ENCODE measurements at regions not wholly inside any gene's neighbourhood (a gene's known extent, or its start where the extent isn't known, plus 50 kb on each side); places are given as distances from the start of the nearest gene placed in this dataset.
"Not testable (repeated sequence)": the region's sequence is repeated elsewhere in the genome, so short reads cannot be mapped to it uniquely, and the experiment has no call there.

- no peak for DNase-seq (ENCODE audit: low read depth, low spot score)
Observed at GRCh38 chr11:71101046-71101445, 151.3 kb downstream of the SHANK2 start.

- DNase-seq (ENCODE audit: low read depth, low spot score): no peak
Observed at GRCh38 chr11:71098776-71099175, 153.6 kb downstream of the SHANK2 start.

GRCh38 chr11:71097506-71098240, 154.7 kb downstream of the SHANK2 start:
- no peak for DNase-seq (ENCODE audit: low read depth, low spot score)

DNA sequence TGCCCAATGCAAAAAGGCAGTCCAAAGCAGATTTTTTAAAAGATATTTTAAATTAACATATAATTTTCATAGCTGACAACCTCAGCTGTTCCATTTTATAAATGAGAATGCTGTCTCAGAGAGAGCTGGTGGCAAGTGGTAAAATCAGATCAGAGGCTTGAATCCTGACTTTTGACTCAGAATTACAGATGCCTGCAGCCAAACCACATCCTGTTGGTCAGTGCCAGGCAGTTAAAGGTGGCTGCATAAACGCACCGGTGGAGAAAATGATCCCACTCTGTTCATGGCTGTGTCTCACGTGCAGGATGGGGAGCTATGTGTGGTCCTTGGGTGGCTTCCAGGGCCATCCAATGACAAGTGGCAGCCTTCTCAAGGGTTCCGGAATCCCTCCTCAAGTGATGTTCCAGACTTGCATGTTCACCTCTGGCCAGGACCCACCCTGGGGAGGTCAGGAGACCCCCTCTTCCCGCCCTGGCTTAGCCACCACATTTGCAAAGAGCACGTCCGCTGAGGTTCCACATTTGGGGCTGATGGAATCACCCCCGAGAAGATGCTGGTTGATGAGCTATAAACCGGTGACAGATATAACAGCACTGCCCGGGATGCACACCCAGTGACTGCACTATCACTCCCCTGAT, 155.5 kb downstream of the SHANK2 start:
- no peak for DNase-seq (ENCODE audit: low read depth, low spot score)

GRCh38 chr11:71095294-71095850, 157.0 kb downstream of the SHANK2 start:
- no peak for DNase-seq (ENCODE audit: low read depth, low spot score)

DNA sequence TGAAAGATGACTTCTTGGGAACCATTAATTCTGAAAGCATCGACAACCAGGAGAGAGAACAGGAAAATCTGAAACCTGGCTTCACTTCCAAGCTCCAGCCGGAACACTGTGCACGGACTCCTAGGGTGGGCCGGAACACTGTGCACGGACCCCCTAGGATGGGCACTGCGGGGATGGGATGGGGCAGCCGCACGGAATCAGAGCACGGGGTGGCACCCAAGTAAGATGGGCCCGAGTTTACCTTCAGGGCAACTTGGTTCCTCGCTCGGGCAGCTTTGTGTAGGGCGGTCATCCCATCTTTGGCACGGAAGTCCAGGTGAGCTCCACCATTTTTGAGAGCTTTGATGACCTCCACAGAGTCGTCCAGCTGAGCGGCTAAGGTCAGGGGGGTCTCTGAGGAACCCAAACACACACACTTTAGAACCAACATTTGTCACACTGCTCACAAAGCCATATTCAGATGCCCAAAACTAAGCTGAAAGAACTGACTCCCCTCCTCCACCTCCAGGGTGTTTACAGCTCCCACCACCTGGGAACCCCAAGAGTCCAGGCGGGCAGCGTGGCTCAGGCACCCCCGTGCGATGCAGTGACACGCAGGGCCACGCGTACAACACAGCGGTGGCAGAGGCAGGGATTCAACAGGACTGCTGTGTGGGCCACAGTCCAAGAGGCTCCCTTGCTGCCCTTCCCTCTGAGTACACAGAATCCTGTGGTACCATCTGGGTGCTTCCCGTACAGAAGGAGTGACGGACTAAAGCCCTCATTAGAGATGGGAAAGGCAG, 157.9 kb downstream of the SHANK2 start:
- no peak for DNase-seq (ENCODE audit: low read depth, low spot score)

GRCh38 chr11:71093783-71094182, 158.6 kb downstream of the SHANK2 start:
- DNase-seq (ENCODE audit: low read depth, low spot score): no peak

DNA sequence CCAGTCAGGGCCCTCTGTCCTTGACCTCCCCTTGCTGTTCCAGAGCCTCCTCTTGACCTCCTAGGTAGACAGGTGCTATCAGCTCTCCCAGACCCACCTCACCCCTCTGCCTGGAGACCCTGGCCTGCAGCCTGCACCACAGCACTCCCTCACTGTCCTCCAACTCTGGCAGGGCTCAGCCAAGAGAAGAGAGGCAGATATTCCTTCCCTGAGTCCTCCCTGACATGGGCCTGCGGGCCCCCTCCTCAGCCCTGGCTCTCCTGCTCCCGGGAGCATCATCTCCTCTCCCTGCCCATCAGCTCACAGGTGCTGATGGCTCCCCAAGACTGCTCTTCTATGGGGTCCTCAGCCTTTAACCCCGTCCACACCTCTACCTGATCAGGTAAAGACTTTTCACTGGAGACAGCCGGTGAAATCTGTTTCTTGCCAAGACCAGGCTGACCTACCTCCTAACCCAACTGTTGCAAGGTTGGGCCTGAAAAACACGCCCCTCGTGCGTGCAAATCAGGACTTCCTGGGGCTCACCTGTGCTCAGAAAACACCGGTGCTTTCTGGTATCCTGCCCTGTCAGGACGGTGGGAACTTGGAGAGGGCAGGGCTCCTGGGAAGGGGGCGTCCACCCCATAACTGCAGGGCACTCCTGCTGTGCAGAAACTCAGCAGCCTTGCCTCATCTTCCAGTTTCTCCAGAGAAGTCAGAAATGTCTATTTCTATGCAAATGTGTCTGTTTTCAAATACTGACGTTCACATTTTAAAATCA, 160.7 kb downstream of the SHANK2 start:
- no peak for DNase-seq (ENCODE audit: low read depth, low spot score)

GRCh38 chr11:71089571-71089970, 162.8 kb downstream of the SHANK2 start:
- no peak for DNase-seq (ENCODE audit: low read depth, low spot score)

GRCh38 chr11:71088314-71089215, 163.8 kb downstream of the SHANK2 start:
- not testable (repeated sequence) for DNase-seq (ENCODE audit: low read depth, low spot score)

DNA sequence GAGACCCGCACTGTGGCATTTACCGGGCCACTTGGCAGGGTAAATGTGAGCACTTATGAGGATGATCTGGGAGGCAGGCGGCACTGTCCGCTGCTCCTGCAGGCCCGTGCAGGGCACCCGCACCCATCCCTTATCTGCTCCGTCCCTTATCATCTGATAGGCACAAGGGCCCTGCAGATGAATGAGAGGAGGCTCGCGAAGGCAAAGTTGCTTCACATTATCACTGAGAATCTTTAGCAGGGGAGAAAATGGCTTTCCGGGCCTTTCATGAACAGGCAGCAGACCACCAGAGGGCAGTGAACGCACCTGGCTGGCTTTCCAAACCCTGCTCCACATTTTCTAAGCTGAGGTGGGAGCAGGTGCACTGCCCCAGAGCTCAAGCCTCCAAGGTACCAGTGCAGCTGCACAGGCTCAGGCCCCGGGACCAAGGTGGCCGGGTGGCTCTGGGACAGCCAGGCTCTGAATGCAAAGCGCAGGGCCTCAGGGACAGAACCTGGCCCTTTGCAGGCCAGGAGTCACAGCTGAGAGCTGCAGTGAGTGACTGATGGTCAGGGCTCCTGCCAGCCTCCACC, 165.6 kb downstream of the SHANK2 start:
- peak; percentile 87 for DNase-seq (ENCODE audit: low read depth, low spot score)

DNA sequence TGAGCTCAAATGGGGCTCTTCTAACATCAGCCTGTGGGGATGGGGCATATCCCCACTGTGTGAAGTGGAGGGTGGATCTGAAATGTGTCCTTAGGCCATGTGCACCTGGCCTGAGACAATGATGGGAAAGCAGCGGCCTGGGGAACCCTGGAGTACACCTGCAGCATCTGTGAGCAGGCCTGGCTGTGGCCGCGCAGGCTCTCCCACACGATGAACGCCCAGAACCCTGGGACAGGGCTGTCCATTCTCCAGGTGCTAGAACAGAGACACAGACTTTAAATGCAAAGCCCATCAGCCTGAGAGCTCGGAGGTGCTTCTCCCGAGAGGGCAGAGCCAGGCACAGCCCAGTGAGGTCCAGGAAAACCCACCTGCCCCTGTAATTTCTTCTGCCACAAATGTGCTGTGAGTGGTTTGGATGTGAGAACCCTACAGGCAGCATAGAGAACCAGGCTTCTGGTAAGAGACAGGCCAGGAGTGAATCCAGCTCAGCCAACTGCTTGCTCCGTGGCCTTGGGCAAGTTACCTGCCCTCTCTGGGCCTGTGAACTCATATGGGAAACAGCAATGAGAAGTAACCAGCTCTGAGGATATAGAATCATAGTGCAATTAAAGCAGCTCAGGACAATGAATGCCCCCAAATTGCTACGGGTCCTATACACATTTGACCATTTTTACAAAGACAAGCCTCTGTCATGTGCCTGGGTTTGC, 167.9 kb downstream of the SHANK2 start:
- DNase-seq (ENCODE audit: low read depth, low spot score): no peak

DNA sequence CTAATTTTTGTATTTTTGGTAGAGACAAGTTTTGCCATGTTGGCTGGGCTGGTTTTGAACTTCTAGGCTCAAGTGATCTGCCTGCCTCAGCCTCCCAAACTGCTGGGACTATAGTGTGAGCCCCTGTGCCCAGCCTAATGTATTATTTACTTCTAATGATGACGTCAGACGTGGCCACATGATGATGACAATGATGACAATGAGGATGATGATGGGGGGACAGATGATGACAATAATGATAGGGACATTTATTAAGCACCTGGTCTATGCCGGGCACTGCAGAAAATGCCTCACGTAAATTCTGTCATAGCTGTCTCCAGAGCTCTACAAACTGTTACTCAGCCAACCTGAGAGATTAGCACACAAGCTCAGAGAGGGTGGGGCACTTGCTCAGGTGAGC, 169.3 kb downstream of the SHANK2 start:
- DNase-seq (ENCODE audit: low read depth, low spot score): no peak

DNA sequence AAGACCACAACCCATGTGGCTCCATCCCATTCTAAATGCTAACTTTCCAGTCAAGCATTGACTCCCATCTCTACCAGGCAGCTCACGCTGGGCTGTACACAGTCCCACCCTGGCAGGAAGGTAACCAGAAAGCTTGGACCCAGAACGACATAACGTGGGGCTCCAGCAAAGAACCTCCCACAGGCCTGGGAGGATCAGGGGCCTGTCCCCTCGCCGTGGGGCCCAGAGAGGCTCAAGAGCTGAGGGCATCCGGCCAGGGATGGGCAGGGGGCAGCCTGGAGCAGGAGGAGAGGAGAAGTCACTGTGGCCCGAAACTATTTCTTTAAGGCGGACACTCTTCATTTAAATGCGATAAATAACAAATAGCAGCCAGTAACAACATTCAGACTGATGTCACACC, 169.9 kb downstream of the SHANK2 start:
- DNase-seq (ENCODE audit: low read depth, low spot score): no peak

DNA sequence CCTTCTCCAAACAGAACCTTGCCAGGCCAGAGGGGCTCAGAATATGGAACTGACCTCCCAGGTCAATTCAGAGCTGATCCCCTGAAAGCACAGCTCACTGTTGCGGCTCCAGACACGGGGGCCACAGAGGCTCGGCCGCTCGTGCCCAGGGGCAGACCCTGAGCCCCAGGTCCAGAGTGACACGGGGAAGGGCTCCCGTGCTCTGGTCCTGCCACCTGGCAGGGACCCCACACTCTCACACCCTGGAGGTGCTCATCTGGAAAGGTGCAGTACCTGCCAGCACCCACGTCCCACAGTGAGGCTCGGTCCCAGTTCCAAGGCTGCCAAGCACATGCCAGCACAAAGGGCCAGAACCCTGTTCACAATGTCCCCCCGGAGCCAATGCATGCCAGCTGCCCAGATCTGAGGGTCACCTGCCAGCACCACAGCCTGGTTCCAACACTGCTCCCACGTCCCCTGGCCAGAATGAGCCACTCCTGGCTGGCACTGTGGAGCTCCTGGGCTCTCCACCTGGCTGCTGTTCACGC, 170.6 kb downstream of the SHANK2 start:
- no peak for DNase-seq (ENCODE audit: low read depth, low spot score)

DNA sequence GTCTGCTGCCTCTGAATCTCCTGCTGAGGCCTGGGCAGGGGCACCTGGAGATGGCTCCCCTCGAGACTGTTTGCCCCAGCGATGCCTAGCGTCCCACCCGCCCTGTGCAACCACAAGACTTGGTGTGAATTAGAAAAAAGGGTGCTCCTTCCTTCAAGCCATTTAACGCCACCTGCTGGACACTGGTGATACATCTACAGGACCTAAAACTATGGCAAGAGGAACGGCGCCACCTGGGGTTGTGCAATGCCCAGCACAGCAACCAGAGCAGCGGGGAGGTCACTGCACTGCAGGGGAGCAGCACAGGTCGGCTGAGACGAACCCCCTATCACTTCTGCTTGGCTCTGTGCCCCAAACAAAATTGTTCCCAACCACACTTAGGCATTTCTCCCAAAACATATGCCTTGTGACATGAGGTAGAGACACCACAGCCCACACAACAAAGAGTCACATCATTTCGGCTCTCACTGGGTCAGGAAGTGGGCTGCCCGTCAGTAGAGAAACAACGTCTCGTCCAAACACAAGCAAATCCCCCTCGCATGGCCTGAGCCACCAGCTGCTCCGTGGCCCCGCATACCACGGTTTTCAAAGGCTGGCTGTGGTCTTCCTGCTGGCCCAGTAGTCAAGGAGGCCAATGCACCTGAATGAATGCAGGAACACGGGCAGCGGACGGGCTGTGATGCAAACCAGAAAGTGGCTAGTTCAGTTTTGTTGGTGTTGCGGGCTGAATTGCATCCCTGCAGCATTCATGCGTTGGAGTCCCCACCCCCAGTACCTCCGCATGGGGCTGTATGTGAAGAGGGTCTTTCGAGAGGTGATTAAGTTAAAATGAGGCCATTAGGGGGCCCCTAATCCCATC, 171.9 kb downstream of the SHANK2 start:
- DNase-seq (ENCODE audit: low read depth, low spot score): peak; percentile 83

DNA sequence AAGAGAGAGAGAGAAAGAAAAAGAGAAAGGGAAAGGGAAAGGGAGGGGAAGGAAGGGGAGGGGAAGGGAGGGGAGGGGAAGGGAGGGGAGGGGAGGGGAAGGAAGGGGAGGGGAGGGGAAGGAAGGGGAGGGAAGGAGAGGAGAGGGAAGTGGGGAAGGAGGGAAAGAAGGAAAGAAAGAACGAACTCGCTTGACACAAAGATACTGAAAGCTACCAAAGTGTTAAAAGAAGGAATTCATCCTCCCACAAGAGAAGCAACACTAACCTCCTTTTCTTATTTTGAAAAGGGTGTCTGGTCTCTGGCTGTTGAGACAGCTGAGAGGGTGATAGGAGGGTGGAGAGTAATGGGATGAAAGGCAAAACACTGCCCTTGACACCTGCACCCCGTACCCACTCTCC, 172.6 kb downstream of the SHANK2 start:
- no peak for DNase-seq (ENCODE audit: low read depth, low spot score)

DNA sequence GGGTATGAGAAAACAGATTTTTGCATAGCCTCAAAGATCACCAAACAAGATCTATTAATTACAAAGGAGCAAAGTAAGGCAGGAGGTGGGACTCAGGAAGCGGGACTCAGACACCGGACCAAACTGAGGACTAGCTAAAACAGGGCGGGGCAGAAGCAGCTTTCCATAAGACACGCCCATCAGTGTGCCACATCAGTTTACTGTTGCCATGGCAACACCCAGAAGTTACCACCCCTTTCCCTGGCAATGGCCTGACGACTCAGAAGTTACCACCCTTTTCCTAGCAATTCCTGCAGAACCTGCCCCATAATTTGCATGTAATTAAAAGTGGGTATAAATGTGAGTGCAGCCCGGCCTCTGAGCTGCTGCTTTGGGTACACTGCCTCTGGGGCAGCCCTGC, 173.9 kb downstream of the SHANK2 start:
- DNase-seq (ENCODE audit: low read depth, low spot score): peak; percentile 22

Data from ELF-1 (cell line).